WTC11 (cell line): ENCODE measurements at regions not wholly inside any gene's neighbourhood (a gene's known extent, or its start where the extent isn't known, plus 50 kb on each side); places are given as distances from the start of the nearest gene placed in this dataset.
"Not testable (repeated sequence)": the region's sequence is repeated elsewhere in the genome, so short reads cannot be mapped to it uniquely, and the experiment has no call there.

Experiments used
- CTCF ChIP-seq: fragments of 200-600 bp; IDR thresholded peaks from 2 replicates; pipeline ENCODE4 v1.8.0; 2022; ENCODE audit warnings: antibody characterized with exemption
- JUN ChIP-seq: sonication (generic); formaldehyde crosslinking; IDR thresholded peaks from 2 replicates; pipeline ENCODE4 v1.8.0; 2023; ENCODE audit warnings: mild to moderate bottlenecking, missing genetic modification reagents

GRCh38 chr22:16315565-16315964 lies 277.0 kb downstream of the CCT8L2 start:
- TF ChIP-seq JUN (CRISPR knock-in tag); CTCF: not testable (repeated sequence)
